ENCODE measurements at regions not wholly inside any gene's neighbourhood (a gene's known extent, or its start where the extent isn't known, plus 50 kb on each side); places are given as distances from the start of the nearest gene placed in this dataset.
A peak's percentile ranks its signal among the peaks of the same experiment; 100 is the strongest.

DNA sequence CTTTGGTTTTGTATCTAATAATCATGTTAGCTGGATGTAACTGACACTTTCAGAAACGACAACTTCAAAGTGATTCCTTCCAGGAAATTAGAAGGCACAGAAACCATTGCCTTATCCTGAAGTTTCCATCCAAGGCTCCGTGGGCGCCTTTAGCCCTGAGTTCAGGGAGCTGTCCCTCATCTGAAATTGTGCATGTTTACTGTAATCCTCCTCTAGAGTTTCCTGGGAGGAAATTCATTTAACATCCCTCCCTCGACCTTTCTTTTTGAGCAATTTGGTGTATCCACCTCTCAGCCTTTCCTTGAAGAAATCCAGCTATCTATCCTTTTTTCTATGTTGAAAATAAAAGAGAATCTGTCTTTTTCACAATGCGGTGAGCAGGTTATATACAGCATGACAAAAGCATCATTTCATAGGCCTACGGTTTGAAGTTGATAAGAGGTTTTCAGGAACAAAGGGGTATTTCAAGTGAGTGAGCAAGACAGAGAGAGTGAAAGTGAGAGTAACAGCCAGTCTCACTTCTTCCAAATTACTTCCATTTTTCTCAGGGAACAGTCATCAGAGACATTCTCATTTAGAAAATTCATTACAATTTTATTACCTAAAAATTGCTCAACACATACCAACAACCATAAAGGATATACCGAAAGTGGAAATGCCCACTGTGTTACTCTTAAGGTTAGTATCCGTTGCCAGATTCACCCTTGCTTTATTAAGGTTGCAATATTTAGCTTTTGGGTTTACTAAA is 167.3 kb downstream of the MREG start (continued):
- TF ChIP-seq CEBPZ (IDR thresholded peaks at IDR 0.05; ENCODE audit: low read depth, low read length), result no peak
- TF ChIP-seq TARDBP (IDR thresholded peaks at IDR 0.05; ENCODE audit: borderline replicate concordance), result no peak
- TF ChIP-seq ZNF217 (IDR thresholded peaks at IDR 0.05), result 0 out of 2 replicates have a peak, but pooled peaks have one; percentile 37
- TF ChIP-seq ATF7 (IDR thresholded peaks at IDR 0.05; ENCODE audit: low read depth), result peak; percentile 75
- TF ChIP-seq, protein P1, sequence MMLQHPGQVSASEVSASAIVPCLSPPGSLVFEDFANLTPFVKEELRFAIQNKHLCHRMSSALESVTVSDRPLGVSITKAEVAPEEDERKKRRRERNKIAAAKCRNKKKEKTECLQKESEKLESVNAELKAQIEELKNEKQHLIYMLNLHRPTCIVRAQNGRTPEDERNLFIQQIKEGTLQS (IDR thresholded peaks at IDR 0.05; ENCODE audit: borderline replicate concordance, extremely low read depth, low read depth, low read length), result no peak
- TF ChIP-seq NR2F1 (conservative IDR thresholded peaks at IDR 0.05), result no peak
- TF ChIP-seq SMAD1 (IDR thresholded peaks at IDR 0.05; ENCODE audit: low read depth, partially characterized antibody), result no peak
- peak; percentile 47 for TF ChIP-seq JUNB (IDR thresholded peaks at IDR 0.05)
- no peak for TF ChIP-seq POLR2A (IDR thresholded peaks at IDR 0.05; ENCODE audit: low read depth, low read length)

DNA sequence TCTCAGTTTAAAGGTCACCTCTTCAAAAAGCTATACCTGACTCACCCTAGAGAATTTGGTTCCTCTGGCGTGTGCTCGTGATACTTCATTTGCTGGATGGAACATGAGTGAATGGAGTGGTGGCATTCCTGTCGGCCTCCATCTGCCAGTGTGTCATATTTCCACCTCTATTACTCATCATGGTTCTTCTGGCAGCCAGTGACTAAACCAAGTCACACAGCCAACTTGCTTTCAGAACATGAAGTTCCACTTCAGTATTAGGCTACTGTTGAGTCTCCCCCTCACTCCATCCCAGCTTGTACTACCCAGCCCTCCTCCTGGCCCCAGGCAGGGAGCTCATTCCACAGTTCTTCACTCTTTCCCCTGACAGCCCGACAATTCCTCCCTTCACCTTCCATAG is 169.8 kb downstream of the MREG start:
- POLR2A ChIA-PET, result no interaction called here
- RAD21 ChIA-PET (ENCODE audit: unreplicated experiment), result interaction anchor here (0.6 to 1.1 kb wide), 3 partner anchors 14 to 76 kb away, joined by 3 to 4 read pairs (median 3); no protein-coding TSS in a partner anchor
- no TSS peak for BruUV-seq (replicated peaks)
- no peak overlapping the region for H2AFZ ChIP-seq (ENCODE audit: control insufficient read depth, low read depth, low read length)
- intact Hi-C loops (cut with micrococcal nuclease; ENCODE audit: unreplicated experiment) (loop anchor here (1.0 kb wide), 1 partner anchor 32 kb away; no protein-coding TSS in a partner anchor), in situ Hi-C loops (cut with MboI) (no loop called here)
- H3K9me3 ChIP-seq (replicated peaks; ENCODE audit: control insufficient read depth, insufficient read depth, low read length), result no peaks in the 10 kb centered on the region; the same call in 2 of the 3 replicates
- no peaks in the 10 kb centered on the region for H3K27me3 ChIP-seq (replicated peaks in 1 of 2; ENCODE audit: control insufficient read depth in 2 of 2, insufficient read depth in 2 of 2, low read length in 1 of 2)
- ATAC-seq (no peak), FAIRE-seq (no peak), DNase-seq (ENCODE audit: low read depth, low spot score) (no peak)
- no peaks in the 10 kb centered on the region for H3K36me3 ChIP-seq (ENCODE audit: control insufficient read depth in 2 of 2, insufficient read depth in 2 of 2, low read length in 1 of 2)
- SMC1A ChIA-PET (ENCODE audit: uncharacterized antibody, unreplicated experiment), result interaction anchor here (1.0 to 4.6 kb wide), 4 partner anchors 13 to 162 kb away, joined by 3 to 37 read pairs (median 4); no protein-coding TSS in a partner anchor
- no peak overlapping the region for H3K9ac ChIP-seq (ENCODE audit: control insufficient read depth, insufficient read depth, low read length)
- no peak overlapping the region for H3K27ac ChIP-seq (ENCODE audit: control insufficient read depth, insufficient read depth)
- no peaks in the 10 kb centered on the region for H4K20me1 ChIP-seq (ENCODE audit: control insufficient read depth, insufficient read depth)
- 60% methylated on average over 4 of the region's 4 CpGs for WGBS (ENCODE audit: insufficient coverage, insufficient replicate concordance, low lambda C conversion rate, missing lambda C conversion rate)
- no peaks in the 10 kb centered on the region for H3K79me2 ChIP-seq (ENCODE audit: control insufficient read depth, insufficient read depth, low read length)
- H3K4me3 ChIP-seq, result no peak overlapping the region
- no peak for TF ChIP-seq ZZZ3 (IDR thresholded peaks at IDR 0.05; ENCODE audit: control insufficient read depth, insufficient read length, low read depth)
- no peak for TF ChIP-seq SREBF1 (IDR thresholded peaks at IDR 0.05; ENCODE audit: low read length)
- TF ChIP-seq KAT2A (conservative IDR thresholded peaks at IDR 0.05; ENCODE audit: control insufficient read depth, low read depth, low read length), result no peak
- TF ChIP-seq SIX5 (IDR thresholded peaks at IDR 0.05; ENCODE audit: low read depth, low read length, severe bottlenecking), result no peak
- TF ChIP-seq PML (IDR thresholded peaks at IDR 0.05; ENCODE audit: low read length), result no peak
- no peak for TF ChIP-seq BHLHE40 (IDR thresholded peaks at IDR 0.05; ENCODE audit: borderline replicate concordance in 1 of 2, low read depth in 2 of 2, low read length in 1 of 2)
- TF ChIP-seq, protein P2, sequence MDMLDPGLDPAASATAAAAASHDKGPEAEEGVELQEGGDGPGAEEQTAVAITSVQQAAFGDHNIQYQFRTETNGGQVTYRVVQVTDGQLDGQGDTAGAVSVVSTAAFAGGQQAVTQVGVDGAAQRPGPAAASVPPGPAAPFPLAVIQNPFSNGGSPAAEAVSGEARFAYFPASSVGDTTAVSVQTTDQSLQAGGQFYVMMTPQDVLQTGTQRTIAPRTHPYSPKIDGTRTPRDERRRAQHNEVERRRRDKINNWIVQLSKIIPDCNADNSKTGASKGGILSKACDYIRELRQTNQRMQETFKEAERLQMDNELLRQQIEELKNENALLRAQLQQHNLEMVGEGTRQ (IDR thresholded peaks at IDR 0.05; ENCODE audit: borderline replicate concordance, low read depth, low read length), result no peak
- no peak for TF ChIP-seq POLR2A (IDR thresholded peaks at IDR 0.05; ENCODE audit: low read depth, low read length)
- CTCF ChIA-PET, result interaction anchor here (1.1 kb wide), 1 partner anchor 15 kb away, joined by 3 read pairs; no protein-coding TSS in a partner anchor
- H3K4me2 ChIP-seq (ENCODE audit: control insufficient read depth, insufficient read depth), result no peak overlapping the region
- H3K4me1 ChIP-seq (ENCODE audit: control insufficient read depth, insufficient read depth, low read length), result peaks cover 42% of the 10 kb centered on the region
